DOHH2 (cell line): ENCODE measurements at regions not wholly inside any gene's neighbourhood (a gene's known extent, or its start where the extent isn't known, plus 50 kb on each side); places are given as distances from the start of the nearest gene placed in this dataset.
"Not testable (repeated sequence)": the region's sequence is repeated elsewhere in the genome, so short reads cannot be mapped to it uniquely, and the experiment has no call there.

ENCODE experiments used
- H3F3A ChIP-seq: fragments of 200-600 bp; sonication (generic), shearing (Covaris generic); 2 replicates; pipeline ENCODE4 v1.6.0; 2016; ENCODE audit warnings: antibody characterized with exemption, mild to moderate bottlenecking; ENCODE audit not compliant: control insufficient read depth, insufficient read depth
- H3K27ac ChIP-seq: fragments of 200-600 bp; sonication (generic); 2 replicates; pipeline ENCODE4 v1.5.1; 2014; ENCODE audit warnings: low read depth, mild to moderate bottlenecking, low read length, moderate library complexity
- H3K27me3 ChIP-seq: fragments of 200-600 bp; sonication (generic); 2 replicates; pipeline ENCODE4 v1.6.1; 2014; ENCODE audit warnings: mild to moderate bottlenecking, low read length, mixed read lengths; ENCODE audit not compliant: control insufficient read depth
- H3K36me3 ChIP-seq: fragments of 200-600 bp; sonication (generic); 2 replicates; pipeline ENCODE4 v1.6.1; 2014; ENCODE audit warnings: mild to moderate bottlenecking, low read length, moderate library complexity, mixed read lengths; ENCODE audit not compliant: control insufficient read depth
- H3K4me1 ChIP-seq: fragments of 200-600 bp; sonication (generic); 2 replicates; pipeline ENCODE4 v1.6.1; 2014; ENCODE audit warnings: mild to moderate bottlenecking, low read length, mixed read lengths; ENCODE audit not compliant: control insufficient read depth
- H3K4me2 ChIP-seq: fragments of 200-600 bp; sonication (generic); 2 replicates; pipeline ENCODE4 v1.6.0; 2014; ENCODE audit warnings: mild to moderate bottlenecking, low read length, moderate library complexity
- H3K4me3 ChIP-seq: fragments of 200-600 bp; sonication (generic); 2 replicates; pipeline ENCODE4 v1.5.1; 2014; ENCODE audit warnings: mild to moderate bottlenecking, low read length, mixed read lengths
- H3K79me2 ChIP-seq: fragments of 200-600 bp; sonication (generic); 2 replicates; pipeline ENCODE4 v1.6.1; 2014; ENCODE audit warnings: mild to moderate bottlenecking, low read length, mixed read lengths; ENCODE audit not compliant: control insufficient read depth
- H3K9me2 ChIP-seq: fragments of 200-600 bp; sonication (generic); replicated peaks from 2 replicates; pipeline ENCODE4 v1.6.1; 2014; ENCODE audit warnings: mild to moderate bottlenecking, low read length, mixed read lengths; ENCODE audit not compliant: control insufficient read depth
- H3K9me3 ChIP-seq: fragments of 200-600 bp; sonication (generic); 2 replicates; pipeline ENCODE4 v1.6.1; 2014; ENCODE audit warnings: antibody characterized with exemption, low read length, mixed read lengths; ENCODE audit not compliant: control insufficient read depth, insufficient read depth
- H4K20me1 ChIP-seq: fragments of 200-600 bp; sonication (generic); 2 replicates; pipeline ENCODE4 v1.6.0; 2014; ENCODE audit warnings: low read depth, mild to moderate bottlenecking, antibody characterized with exemption, low read length, moderate library complexity; ENCODE audit not compliant: control insufficient read depth, insufficient read depth
- CTCF ChIP-seq: fragments of 200-600 bp; sonication (generic); IDR thresholded peaks from one replicate; pipeline ENCODE4 v1.5.1; 2014; ENCODE audit warnings: antibody characterized with exemption, mild to moderate bottlenecking, low read depth, low read length; ENCODE audit not compliant: poor library complexity, severe bottlenecking
- EZH2phosphoT487 ChIP-seq: fragments of 200-600 bp; sonication (generic); IDR thresholded peaks from 2 replicates; pipeline ENCODE4 v1.6.1; 2017; ENCODE audit warnings: borderline replicate concordance, mild to moderate bottlenecking, antibody characterized with exemption, low read length, moderate library complexity, mixed read lengths

GRCh38 chrX:87017210-87017609 lies 500.4 kb upstream of the KLHL4 start:
- Histone ChIP-seq H3F3A (no peaks in the 10 kb centered on the region), H3K4me2 (no peak overlapping the region)
- TF ChIP-seq EZH2phosphoT487 (no peak), CTCF (no peak)

GRCh38 chrX:87033115-87033514 lies 484.5 kb upstream of the KLHL4 start:
- not testable (repeated sequence) for H3K9me3 ChIP-seq, H3K4me3 ChIP-seq, H3K79me2 ChIP-seq, H3K36me3 ChIP-seq, H3K27ac ChIP-seq, H3K27me3 ChIP-seq, H3K9me2 ChIP-seq, H3F3A ChIP-seq, H3K4me2 ChIP-seq, H4K20me1 ChIP-seq, H3K4me1 ChIP-seq

More at GRCh38 chrX:87017210-87017609, 500.4 kb upstream of the KLHL4 start:
- H3K9me3 ChIP-seq: no peaks in the 10 kb centered on the region
- H3K27me3 ChIP-seq: no peaks in the 10 kb centered on the region
- no peak overlapping the region for H3K4me3 ChIP-seq
- no peak overlapping the region for H3K27ac ChIP-seq
- no peaks in the 10 kb centered on the region for H4K20me1 ChIP-seq
- no peaks in the 10 kb centered on the region for H3K4me1 ChIP-seq
- no peaks in the 10 kb centered on the region for H3K9me2 ChIP-seq
- H3K79me2 ChIP-seq: no peaks in the 10 kb centered on the region
- no peaks in the 10 kb centered on the region for H3K36me3 ChIP-seq

- H4K20me1 ChIP-seq: no peaks in the 10 kb centered on the region
- no peaks in the 10 kb centered on the region for H3K27me3 ChIP-seq
- no peak for TF ChIP-seq CTCF
- no peak for TF ChIP-seq EZH2phosphoT487
Observed at GRCh38 chrX:87045352-87045751, 472.2 kb upstream of the KLHL4 start.

GRCh38 chrX:87049567-87049966 lies 468.0 kb upstream of the KLHL4 start:
- Histone ChIP-seq H3K27me3 (no peaks in the 10 kb centered on the region), H3K4me2 (no peak overlapping the region), H4K20me1 (no peaks in the 10 kb centered on the region), H3K9me2 (no peaks in the 10 kb centered on the region), H3K36me3 (no peaks in the 10 kb centered on the region), H3F3A (no peaks in the 10 kb centered on the region), H3K27ac (no peak overlapping the region), H3K4me1 (no peaks in the 10 kb centered on the region), H3K9me3 (no peaks in the 10 kb centered on the region), H3K4me3 (no peak overlapping the region), H3K79me2 (no peaks in the 10 kb centered on the region)
- TF ChIP-seq EZH2phosphoT487 (no peak), CTCF (no peak)

More at GRCh38 chrX:87045352-87045751, 472.2 kb upstream of the KLHL4 start:
- no peaks in the 10 kb centered on the region for H3K9me3 ChIP-seq
- no peaks in the 10 kb centered on the region for H3K4me1 ChIP-seq
- no peak overlapping the region for H3K4me3 ChIP-seq
- H3K36me3 ChIP-seq: no peaks in the 10 kb centered on the region
- no peak overlapping the region for H3K4me2 ChIP-seq
- H3K27ac ChIP-seq: no peak overlapping the region
- H3K9me2 ChIP-seq: no peaks in the 10 kb centered on the region
- no peaks in the 10 kb centered on the region for H3K79me2 ChIP-seq
- no peaks in the 10 kb centered on the region for H3F3A ChIP-seq
